HEK293 (cell line): ENCODE measurements at regions not wholly inside any gene's neighbourhood (a gene's known extent, or its start where the extent isn't known, plus 50 kb on each side); places are given as distances from the start of the nearest gene placed in this dataset.

ENCODE experiments used
- BCL11A ChIP-seq: fragments of 450-650 bp; formaldehyde crosslinking; IDR thresholded peaks from 2 replicates; pipeline ENCODE4 v1.5.1; 2016; ENCODE audit warnings: low read depth, missing biosample characterization, missing genetic modification characterization
- PATZ1 ChIP-seq: fragments of 450-650 bp; formaldehyde crosslinking; IDR thresholded peaks from 2 replicates; pipeline ENCODE4 v1.5.1; 2016; ENCODE audit warnings: missing biosample characterization, missing genetic modification characterization
- TCF7L2 ChIP-seq: IDR thresholded peaks from 2 replicates; pipeline ENCODE4 v1.6.1; 2011; ENCODE audit warnings: low read depth, mild to moderate bottlenecking, inconsistent platforms, low read length, moderate library complexity, borderline replicate concordance
- YY1 ChIP-seq: fragments of 450-650 bp; formaldehyde crosslinking; IDR thresholded peaks from 2 replicates; pipeline ENCODE4 v1.5.1; 2018; ENCODE audit warnings: missing biosample characterization, missing genetic modification characterization
- ZNF121 ChIP-seq: fragments of 450-650 bp; formaldehyde crosslinking; IDR thresholded peaks from 2 replicates; pipeline ENCODE4 v1.5.1; 2016; ENCODE audit warnings: missing biosample characterization, missing genetic modification characterization
- ZNF133 ChIP-seq: fragments of 450-650 bp; formaldehyde crosslinking; IDR thresholded peaks from 2 replicates; pipeline ENCODE4 v1.5.1; 2016; ENCODE audit warnings: missing biosample characterization, missing genetic modification characterization
- ZNF670 ChIP-seq: fragments of 450-650 bp; formaldehyde crosslinking; IDR thresholded peaks from 2 replicates; pipeline ENCODE4 v1.5.1; 2016; ENCODE audit warnings: missing biosample characterization, missing genetic modification characterization, low read depth
- ZNF792 ChIP-seq: fragments of 450-650 bp; formaldehyde crosslinking; IDR thresholded peaks from 2 replicates; pipeline ENCODE4 v1.5.1; 2016; ENCODE audit warnings: missing biosample characterization, missing genetic modification characterization
- TF ChIP-seq, protein P1 (sequence below): fragments of 450-650 bp; formaldehyde crosslinking; IDR thresholded peaks from 2 replicates; pipeline ENCODE4 v1.5.1; 2016; ENCODE audit warnings: missing biosample characterization, missing genetic modification characterization
- TF ChIP-seq, protein P2 (sequence below): fragments of 450-650 bp; formaldehyde crosslinking; IDR thresholded peaks from 2 replicates; pipeline ENCODE4 v1.5.1; 2016; ENCODE audit warnings: missing biosample characterization, missing genetic modification characterization

- TF ChIP-seq, protein P1, sequence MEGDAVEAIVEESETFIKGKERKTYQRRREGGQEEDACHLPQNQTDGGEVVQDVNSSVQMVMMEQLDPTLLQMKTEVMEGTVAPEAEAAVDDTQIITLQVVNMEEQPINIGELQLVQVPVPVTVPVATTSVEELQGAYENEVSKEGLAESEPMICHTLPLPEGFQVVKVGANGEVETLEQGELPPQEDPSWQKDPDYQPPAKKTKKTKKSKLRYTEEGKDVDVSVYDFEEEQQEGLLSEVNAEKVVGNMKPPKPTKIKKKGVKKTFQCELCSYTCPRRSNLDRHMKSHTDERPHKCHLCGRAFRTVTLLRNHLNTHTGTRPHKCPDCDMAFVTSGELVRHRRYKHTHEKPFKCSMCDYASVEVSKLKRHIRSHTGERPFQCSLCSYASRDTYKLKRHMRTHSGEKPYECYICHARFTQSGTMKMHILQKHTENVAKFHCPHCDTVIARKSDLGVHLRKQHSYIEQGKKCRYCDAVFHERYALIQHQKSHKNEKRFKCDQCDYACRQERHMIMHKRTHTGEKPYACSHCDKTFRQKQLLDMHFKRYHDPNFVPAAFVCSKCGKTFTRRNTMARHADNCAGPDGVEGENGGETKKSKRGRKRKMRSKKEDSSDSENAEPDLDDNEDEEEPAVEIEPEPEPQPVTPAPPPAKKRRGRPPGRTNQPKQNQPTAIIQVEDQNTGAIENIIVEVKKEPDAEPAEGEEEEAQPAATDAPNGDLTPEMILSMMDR (tag by site-specific recombination): no peak
- TF ChIP-seq ZNF792 (tag by site-specific recombination): no peak
- no peak for TF ChIP-seq PATZ1 (tag by site-specific recombination)
- TF ChIP-seq YY1 (tag by site-specific recombination): no peak
- no peak for TF ChIP-seq ZNF670 (tag by site-specific recombination)
- no peak for TF ChIP-seq TCF7L2
- no peak for TF ChIP-seq BCL11A (tag by site-specific recombination)
- no peak for TF ChIP-seq ZNF121 (tag by site-specific recombination)
- TF ChIP-seq, protein P2, sequence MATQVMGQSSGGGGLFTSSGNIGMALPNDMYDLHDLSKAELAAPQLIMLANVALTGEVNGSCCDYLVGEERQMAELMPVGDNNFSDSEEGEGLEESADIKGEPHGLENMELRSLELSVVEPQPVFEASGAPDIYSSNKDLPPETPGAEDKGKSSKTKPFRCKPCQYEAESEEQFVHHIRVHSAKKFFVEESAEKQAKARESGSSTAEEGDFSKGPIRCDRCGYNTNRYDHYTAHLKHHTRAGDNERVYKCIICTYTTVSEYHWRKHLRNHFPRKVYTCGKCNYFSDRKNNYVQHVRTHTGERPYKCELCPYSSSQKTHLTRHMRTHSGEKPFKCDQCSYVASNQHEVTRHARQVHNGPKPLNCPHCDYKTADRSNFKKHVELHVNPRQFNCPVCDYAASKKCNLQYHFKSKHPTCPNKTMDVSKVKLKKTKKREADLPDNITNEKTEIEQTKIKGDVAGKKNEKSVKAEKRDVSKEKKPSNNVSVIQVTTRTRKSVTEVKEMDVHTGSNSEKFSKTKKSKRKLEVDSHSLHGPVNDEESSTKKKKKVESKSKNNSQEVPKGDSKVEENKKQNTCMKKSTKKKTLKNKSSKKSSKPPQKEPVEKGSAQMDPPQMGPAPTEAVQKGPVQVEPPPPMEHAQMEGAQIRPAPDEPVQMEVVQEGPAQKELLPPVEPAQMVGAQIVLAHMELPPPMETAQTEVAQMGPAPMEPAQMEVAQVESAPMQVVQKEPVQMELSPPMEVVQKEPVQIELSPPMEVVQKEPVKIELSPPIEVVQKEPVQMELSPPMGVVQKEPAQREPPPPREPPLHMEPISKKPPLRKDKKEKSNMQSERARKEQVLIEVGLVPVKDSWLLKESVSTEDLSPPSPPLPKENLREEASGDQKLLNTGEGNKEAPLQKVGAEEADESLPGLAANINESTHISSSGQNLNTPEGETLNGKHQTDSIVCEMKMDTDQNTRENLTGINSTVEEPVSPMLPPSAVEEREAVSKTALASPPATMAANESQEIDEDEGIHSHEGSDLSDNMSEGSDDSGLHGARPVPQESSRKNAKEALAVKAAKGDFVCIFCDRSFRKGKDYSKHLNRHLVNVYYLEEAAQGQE (tag by site-specific recombination): no peak
- no peak for TF ChIP-seq ZNF133
Observed at GRCh38 chr18:2102022-2102421, 469.3 kb downstream of the METTL4 start.
